OCI-LY3 (cell line): ENCODE measurements at regions not wholly inside any gene's neighbourhood (a gene's known extent, or its start where the extent isn't known, plus 50 kb on each side); places are given as distances from the start of the nearest gene placed in this dataset.

ENCODE experiments used
- CTCF ChIP-seq: fragments of 200-600, 300-600 bp; sonication (generic); IDR thresholded peaks from 2 replicates; pipeline ENCODE4 v1.5.1; 2014; ENCODE audit warnings: antibody characterized with exemption, low read length, low read depth
- EZH2phosphoT487 ChIP-seq: fragments of 200-600 bp; shearing (Covaris generic); IDR thresholded peaks from 2 replicates; pipeline ENCODE4 v1.6.1; 2018; ENCODE audit warnings: antibody characterized with exemption, mixed run types, low read depth

GRCh38 chr1:242800521-242800920 lies 276.0 kb upstream of the PLD5 start:
- TF ChIP-seq CTCF (no peak), EZH2phosphoT487 (no peak)
